HG02885 (cell line): ENCODE measurements at regions not wholly inside any gene's neighbourhood (a gene's known extent, or its start where the extent isn't known, plus 50 kb on each side); places are given as distances from the start of the nearest gene placed in this dataset.

ENCODE experiments used
- ATAC-seq: cut with Tn5 transposase; IDR thresholded peaks from one replicate; pipeline ENCODE4 v1.9.1; 2021; ENCODE audit warnings: mild to moderate bottlenecking; ENCODE audit not compliant: unreplicated experiment, poor library complexity

DNA sequence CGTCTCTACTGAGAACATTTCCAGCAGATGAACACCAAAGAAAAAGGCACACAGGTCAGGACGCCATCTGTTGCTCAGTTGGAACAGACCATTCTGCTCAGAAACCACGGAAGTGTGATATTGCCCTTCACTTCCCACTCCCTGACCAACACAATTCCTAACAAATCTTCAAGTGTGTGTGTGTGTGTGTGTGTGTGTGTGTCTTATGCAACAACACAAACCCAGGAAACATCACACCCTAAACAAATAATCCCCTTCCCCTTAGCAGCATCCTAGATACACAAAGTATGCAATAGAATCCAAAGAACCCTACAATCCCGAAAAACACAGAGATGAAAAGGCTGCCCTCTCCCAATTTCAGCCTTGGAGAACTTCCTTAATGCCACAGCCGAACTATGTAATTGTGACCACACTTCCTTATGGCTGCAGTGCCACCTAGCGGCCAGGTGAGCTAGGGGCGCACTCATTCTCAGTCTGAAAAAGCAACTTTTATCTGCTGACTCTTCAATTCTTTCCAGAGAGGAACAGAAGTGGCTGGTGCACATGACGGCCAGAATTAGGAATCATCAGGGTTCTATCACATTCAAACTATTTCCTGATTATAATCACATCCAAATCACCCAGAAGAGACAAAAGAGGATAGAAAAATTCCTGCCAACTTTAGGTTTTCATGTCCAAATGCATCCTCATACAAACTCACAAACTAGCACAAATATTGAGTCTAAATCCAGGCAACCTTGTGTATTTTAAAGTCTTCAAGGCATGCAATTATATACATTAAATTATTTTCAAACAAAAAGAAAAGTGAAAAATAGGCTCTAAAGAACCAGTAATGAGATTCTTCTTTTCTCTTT is 164.9 kb downstream of the DHX15 start:
- peak; percentile 93 for ATAC-seq

DNA sequence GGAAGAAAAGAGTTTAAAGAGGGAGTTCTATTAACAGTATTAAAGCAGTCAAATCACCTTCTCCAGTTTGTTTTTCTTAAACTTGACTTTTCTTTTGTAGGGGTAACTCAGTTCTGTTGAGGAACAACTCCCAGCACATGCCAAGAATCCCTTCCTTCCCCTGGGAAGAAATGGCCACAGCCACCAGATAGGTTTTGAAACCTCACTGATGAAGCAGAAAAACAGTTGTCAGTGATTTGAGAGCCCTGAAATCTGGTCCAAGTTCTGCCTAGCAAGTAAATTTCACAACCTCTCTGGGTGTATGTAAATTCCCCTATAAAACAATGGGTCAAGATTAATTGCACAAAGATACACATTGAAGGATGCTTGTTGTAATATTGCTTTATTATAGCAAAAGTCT is 167.1 kb downstream of the DHX15 start:
- no peak for ATAC-seq

DNA sequence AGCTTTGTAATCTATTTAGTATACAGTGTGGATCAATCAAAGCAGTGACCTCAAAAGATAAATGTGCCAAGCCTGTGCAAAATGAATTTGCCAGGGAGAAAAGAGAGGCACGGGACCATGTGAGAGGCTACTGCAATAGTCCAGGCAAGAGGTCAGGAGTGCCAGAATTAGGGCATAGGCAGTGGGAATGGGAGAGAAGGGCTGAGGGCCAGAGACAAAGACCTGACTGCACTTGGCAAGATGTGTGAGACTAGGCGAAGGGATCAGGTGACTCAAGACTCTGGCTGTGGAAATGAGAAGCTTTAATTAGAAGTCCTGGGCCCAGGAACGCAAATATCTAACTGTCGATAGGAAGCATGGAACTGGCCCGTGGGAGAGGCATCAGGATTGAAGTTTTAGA is 168.1 kb downstream of the DHX15 start:
- no peak for ATAC-seq

DNA sequence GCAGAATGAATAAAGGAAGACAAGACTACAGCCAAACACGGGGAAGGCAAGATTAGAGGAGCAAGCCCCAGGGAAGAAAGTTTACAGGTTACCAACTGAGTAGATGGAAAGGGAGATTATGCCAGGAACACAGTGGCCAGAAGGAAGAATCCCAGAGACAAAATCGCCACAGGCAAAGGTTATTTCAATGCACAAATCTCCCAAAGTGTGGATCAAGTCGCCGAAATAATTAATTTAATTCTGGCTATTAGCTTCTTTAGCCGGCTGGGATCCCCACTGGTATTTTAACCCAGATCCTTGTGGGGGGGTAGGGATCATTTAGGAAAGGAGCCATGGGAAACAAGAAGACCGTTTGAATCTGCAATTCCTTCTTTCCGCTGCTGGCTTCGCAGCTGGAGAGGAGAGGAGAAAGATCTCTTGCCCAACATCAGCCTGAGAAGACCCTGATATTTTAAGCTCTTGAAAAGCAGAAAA is 171.0 kb downstream of the DHX15 start:
- no peak for ATAC-seq

DNA sequence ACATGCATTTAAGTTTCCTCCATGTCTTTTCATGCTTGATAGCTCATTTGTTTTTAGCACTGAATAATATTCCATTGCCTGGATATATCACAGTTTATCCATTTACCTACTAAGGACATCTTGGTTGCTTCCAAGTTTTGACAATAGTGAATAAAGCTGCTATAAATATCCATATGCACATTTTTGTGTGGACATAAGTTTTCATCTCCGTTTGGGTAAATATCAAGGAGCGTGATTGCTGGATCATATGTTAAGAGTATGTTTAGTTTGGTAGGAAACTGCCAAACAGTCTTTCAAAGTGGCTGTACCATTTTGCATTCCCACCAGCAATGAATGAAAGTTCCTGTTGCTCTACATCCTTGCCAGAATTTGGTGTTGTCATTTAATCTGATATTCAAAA is 172.5 kb downstream of the DHX15 start:
- no peak for ATAC-seq

DNA sequence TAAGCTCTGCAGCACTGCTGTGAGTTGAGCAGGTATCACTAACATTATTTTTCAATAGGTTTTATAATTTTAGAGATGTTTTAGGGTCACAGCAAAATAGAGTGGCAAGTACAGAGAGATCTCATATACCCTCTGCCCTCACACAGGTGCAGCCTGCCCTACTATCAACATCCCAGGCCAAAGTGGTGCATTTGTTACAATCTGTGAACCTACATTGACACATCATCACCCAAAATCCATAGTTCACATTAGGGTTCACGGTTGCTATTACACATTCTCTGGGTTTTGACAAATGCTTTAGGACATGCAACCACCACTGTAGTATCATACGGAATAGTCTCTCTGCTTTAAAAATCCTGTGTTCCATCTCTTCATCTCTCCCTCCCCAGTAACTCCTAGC is 173.1 kb downstream of the DHX15 start:
- no peak for ATAC-seq

DNA sequence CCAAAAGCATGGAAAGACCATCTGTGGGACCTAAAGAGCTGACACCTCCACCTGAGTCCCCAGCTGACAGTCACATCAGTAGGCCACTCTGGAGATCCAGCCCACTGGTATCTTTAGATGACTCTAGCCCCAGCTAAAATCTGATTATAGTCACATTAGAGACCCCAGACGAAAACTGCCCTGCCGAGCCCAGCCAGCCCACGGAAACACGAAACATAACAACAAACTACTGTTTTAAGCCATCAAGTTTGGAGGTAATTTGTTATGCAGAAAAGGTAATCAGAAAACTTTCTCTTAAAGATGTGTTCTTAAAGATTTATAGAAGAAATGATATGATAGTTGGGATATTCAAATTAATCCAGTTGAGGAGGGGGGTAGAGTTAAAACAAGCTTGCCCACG is 175.7 kb downstream of the DHX15 start:
- ATAC-seq = no peak

DNA sequence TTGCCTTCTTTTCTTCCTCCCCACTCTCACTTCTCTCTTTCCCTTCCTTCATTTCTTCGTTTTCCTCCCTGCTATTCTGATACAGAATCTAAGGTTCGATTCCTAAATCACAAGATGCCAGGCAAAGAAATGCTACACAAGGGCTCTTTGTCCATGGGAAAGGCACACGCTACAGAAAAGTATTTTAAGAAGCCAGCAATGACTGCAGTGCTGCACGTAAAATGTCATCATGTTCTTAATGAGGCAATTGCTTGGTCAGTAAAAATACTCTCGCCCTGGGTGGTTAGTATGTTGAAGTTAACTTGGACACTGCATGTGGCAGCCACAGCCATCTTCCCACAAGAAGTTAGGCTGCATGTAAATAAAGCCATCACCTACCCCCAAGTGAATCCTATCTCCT is 178.4 kb downstream of the DHX15 start:
- ATAC-seq = no peak

DNA sequence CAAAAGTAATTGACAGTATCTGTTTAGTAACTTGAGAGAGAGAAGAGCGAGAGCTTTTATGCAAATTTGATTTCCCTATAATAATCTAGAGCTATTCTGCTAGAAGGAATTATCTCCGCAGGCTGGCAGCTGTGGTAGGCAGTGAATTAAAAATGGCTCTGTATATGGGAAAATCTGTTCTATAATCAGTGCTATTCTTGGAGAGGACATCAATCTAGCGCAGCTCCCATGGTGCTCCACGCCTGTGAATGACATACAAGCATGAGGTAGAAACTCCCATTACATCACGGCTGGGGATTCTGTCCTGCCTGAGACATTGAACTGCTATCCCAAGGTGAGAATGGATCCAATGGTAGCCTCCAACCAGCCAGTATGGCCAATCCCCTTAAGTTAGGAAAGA is 179.0 kb downstream of the DHX15 start:
- no peak for ATAC-seq

DNA sequence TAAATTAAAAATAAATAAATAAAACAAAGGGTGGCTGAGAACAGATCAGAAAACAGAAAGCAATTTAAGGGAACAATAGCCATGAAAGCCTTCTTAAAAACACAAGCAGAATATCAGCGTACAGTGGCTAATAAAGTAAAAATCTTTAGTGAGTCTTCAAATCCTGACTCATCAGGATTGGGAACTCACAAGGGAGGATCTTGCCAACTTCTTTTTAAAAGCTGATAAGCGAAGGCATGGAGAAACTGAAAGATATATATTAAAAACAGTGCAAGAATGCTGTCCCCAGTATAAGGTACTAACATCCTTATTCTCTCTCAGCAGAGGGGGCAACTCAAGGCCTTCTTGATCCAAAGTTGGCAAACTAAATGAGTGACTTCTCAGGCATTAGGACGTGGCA is 180.1 kb downstream of the DHX15 start:
- no peak for ATAC-seq

DNA sequence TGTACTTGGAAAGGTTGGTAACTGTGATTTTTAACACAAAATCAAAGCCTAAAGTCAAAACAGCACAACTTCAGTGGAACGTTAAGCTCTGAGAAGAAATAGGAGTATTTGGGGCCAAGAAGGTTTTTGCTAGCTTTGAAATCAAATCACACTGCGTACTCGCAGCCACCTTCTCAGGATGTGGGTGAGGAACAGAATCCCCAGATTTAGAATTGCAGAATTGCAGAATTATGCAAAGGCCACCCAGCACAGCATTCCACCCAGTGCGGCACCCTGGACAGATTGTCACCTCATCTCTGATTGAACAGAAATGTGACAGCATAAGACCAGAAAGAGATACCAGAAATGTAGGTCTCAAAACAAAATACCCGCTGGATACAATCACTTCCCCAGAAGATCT is 181.1 kb downstream of the DHX15 start:
- no peak for ATAC-seq

DNA sequence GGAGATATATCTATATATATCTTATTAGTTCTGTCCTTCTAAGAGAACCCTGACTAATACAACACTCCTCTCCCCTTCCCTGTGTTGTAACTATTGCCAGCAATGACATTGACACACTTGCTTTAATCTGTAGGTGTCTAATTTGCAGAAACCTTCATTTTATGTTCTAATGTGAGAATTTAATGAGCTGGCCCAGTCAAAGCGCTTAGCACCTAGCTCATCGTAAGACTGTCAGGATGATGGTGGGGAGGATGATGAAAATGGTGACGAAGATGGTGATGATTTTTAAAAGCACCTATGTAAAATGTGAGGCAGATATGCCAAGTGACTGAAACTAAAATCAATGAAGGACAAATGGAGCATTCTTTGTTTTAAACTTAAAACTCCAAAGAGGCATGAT is 183.8 kb downstream of the DHX15 start:
- ATAC-seq = no peak

DNA sequence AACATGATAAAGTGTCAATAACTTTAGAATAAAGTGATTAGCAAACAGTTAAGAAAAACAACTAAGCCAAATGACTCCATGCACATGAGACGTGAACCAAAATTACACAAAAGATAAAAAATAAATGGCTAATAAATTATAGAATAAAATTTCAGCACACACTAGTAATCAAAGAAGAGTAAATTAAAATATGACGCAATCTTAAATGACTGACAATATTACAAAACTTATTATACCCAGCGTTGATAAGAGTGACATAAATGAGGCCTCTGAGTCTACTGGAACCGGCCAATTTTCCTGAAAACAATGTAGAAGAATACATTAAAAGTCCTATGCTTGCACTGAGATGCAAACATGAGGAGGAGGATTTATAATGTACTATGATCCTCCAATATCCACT is 187.4 kb downstream of the DHX15 start:
- ATAC-seq = no peak

DNA sequence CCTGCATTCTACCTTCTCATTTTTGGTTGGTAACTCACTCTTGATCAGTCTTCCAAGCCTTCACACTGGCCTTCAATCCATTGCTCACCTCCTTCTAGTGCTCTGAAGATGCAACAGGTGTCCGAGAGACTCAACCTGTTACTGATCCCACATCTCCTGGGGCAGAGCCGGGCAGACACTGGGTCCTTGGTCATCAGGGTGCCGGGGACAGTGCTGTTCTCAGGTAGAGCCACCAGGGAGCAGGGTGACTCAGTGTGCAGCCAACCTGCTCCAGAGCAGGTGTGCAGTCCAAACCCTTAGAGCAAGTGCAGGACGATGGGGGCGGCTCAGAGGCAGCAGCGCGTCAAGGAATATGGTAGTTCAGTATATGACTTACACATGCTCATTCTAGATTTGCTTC is 188.4 kb downstream of the DHX15 start:
- ATAC-seq = no peak

DNA sequence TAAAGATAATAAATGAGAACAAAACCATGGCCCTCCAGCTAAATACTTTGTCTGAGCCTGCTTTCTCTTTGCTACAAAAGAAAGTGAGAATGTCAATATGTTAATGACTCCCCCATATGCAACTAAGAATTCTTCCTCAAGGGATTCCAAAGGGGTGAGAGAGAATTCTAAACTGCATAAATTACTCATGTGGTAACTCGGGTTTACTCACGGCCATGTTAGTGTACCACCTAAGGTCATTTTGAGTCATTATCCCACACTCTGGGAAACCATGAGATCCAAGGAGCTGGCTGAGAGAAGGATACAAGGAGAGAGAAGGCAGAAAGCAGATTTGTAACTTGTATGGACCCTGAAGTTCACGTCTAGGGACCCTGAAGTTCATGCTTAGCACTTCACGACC is 190.3 kb downstream of the DHX15 start:
- ATAC-seq = no peak

DNA sequence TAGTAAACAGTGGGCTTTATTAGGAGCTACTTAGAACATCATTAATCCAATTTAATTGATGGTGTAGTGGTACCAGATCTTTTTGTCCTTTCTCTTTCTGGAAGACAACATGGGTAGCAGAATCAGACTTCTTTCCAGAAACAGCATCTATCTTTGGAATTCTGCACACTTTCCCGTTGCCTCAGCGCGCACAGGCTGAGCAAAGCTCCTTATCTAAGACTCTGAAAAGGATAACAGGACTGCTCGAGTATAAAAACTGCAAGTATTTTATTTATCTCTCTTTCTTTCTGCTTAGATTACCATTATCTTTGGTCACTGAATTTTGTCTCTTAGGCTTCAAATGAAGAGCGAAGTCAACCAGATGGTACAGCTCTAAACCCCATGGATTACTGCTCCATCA is 191.7 kb downstream of the DHX15 start:
- ATAC-seq = no peak

DNA sequence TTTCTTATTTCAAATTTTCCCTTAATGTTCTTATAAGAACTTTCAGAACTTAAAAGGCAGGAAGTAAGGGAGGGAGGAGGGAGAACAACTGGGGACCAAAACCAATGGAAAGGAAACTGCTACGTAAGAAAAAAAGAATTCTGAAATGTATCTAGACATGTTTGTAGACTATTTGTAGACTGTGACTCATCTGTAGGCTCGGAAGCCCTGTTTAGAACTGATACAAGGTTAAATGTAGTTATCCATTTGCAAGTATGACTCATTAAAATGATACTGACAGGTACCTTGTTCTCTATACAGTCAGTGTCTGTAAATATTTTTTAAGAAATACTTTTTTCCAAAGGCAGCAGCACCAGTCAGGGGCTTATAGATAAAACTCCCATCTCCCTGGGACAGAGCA is 202.0 kb downstream of the DHX15 start:
- no peak for ATAC-seq

DNA sequence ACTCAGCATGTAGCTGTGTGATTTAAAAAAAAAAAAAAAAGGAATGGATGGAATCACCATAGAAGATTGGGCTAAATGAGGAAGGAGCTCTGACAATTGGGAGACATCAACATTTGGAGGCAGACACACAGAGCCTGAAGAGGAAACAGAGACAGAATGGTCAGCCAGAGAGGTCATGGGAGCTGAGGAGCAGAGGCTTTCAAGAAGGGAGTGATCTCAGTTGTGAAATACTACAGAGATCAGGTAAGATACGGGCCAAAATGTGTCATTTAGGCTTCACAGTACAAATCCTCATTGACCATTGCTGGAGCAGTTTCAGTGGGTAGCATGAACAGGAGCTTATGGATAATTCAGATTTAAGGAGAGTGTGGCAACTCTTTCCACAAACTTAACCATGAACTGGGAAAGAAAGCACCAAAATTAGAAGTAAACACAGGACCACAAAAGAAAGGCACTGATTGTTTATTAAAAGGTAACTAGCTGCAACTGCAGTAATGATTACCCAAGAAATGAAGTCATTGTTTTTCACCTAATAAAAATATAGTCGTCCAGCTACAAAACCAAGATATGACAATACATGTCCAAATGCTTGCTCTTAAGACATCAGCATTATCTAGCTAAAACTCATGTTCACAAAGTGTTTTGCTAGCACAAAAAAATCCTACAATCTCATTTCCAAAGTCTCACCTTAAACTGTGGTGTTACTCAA is 203.2 kb downstream of the DHX15 start:
- ATAC-seq = no peak

DNA sequence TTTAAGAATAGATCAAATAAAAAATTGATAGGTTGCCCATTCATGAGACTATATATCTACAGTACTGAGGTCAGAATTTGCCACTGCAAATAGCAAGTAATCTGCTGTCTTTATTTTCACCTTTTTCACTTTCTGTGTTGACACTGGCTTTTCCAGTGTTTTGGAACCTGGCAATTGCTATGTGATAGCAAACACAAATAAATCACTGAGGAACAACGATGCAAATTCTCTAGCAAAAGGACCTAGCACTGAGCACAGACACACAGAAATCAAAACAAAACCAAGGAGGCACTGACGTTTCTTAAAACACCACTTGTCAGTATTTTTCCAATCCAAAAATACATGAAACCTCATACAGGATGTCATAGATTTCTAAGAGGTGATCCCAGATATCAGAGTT is 210.7 kb downstream of the DHX15 start:
- no peak for ATAC-seq

DNA sequence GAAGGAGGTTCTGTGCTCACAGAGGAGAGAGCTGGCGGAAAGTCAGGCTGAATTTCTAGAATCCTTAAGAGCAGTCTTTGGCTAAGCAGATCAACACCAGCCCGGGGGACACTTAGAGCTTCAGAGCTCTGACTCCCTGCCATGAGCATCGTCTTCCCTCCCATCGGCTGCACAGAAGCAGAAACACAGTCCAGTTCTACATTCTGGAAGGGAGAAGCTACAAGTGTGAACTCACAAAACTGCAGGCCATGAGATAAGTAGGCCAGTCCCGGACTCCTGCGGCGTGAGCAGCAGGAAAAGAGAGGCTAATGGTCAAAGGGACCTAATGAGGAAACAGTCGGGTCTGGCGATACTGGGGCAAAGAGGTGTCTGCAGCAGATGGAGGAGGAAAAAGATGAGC is 211.5 kb downstream of the DHX15 start:
- ATAC-seq = no peak

DNA sequence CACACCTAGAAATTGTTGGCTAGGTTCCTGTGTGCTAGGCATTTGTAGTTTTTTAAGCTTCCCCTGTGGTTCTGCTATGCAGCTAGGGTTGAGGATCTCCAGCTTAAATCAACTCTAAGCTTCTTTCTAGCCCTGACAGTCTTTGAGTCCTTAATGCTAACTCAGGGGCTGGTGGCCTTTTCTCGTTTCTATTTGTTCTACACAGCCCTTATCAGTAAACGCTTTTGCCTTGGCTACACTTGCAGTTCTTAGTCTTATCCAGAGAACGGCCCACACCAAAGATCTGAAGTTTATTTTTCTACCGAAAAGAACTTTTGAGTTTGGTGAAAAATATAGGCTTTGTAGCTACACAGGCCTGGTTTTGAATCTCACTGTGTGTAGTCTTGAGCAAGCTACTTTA is 212.0 kb downstream of the DHX15 start:
- ATAC-seq = no peak

DNA sequence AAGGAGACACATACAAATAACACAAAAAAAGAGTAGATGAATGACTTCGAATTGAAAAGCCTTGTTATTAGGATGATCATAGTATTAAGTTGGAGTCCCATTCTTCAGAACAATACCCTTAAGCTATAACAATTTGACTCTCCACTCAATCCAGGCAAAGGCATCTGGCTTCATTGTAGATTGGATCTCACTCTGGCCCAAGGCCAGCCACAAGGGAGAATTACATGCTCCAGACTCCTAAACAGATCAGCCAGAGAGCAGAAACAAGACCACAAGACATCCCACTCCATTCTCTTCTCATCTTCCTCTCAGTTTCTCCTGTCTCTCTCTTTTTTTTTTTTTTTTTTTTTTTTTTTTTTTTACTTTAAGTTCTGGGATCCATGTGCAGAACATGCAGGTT is 213.9 kb downstream of the DHX15 start:
- ATAC-seq = no peak
